GM12872 (cell line): ENCODE measurements at regions not wholly inside any gene's neighbourhood (a gene's known extent, or its start where the extent isn't known, plus 50 kb on each side); places are given as distances from the start of the nearest gene placed in this dataset.

Experiments used
- TF ChIP-seq, protein P1 (sequence below): IDR thresholded peaks from 3 replicates; pipeline ENCODE4 v1.5.1; 2011; ENCODE audit warnings: low read depth, mild to moderate bottlenecking, low read length, moderate library complexity; ENCODE audit not compliant: insufficient read depth

DNA sequence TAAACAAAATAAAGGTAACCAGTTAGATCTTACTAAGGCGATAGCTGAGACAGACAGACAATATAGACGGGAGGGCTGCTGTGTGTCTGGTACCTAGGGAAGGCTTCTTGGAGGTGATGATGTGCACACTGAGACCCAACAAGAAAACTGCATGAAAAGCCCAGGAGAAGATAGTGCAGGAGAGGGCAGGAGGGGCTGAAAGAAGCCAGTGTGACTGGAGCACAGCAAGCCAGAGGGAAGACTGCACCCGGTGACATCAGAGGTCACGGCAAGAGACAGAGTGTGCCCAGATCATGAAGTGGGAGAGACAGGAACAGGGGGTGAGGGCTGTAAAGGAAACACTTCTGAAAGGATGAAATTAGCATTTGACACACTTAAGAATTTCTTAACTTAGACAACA lies 266.3 kb downstream of the BRD1 start:
- TF ChIP-seq, protein P1, sequence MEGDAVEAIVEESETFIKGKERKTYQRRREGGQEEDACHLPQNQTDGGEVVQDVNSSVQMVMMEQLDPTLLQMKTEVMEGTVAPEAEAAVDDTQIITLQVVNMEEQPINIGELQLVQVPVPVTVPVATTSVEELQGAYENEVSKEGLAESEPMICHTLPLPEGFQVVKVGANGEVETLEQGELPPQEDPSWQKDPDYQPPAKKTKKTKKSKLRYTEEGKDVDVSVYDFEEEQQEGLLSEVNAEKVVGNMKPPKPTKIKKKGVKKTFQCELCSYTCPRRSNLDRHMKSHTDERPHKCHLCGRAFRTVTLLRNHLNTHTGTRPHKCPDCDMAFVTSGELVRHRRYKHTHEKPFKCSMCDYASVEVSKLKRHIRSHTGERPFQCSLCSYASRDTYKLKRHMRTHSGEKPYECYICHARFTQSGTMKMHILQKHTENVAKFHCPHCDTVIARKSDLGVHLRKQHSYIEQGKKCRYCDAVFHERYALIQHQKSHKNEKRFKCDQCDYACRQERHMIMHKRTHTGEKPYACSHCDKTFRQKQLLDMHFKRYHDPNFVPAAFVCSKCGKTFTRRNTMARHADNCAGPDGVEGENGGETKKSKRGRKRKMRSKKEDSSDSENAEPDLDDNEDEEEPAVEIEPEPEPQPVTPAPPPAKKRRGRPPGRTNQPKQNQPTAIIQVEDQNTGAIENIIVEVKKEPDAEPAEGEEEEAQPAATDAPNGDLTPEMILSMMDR = no peak

GRCh38 chr22:49555526-49555925 lies 272.1 kb downstream of the BRD1 start:
- TF ChIP-seq, protein P1 = no peak

DNA sequence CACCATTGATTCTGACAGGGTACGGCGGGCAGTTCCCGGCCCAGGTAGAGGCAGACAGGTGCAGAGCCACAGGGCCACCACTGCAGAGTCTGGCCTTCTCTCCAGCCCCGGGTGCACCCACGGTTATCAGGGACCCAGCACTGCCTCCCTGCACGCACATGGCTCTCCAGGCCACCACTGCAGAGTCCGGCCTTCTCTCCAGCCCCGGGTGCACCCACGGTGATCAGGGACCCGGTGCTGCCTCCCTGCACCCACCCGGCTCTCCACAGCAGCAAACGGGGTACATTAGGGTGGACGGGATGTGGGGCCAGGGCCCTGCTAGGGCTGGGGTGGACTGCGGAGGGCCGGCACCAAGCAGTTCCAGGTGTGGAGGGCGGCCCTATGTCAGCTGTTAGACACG lies 272.9 kb downstream of the BRD1 start:
- TF ChIP-seq, protein P1 = no peak

DNA sequence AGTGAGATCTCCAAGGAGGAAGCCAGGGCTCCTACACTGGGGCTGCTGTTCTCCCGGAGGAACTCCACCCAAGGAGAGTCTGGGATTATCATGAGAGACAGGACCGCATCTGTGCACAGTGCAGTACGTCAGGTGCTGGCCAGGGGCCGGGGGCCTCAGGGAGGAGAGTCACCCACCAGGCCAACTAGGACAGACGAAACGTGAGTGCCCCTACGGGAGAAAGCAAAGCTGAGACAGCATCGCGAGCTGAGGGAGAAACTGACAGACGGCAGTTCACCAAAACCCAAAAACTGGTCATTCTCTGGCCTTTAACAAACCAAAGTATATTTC lies 273.4 kb downstream of the BRD1 start:
- TF ChIP-seq, protein P1 = no peak

- TF ChIP-seq, protein P1 = no peak
These were observed 274.0 kb downstream of the BRD1 start for GRCh38 chr22:49553518-49554295.

GRCh38 chr22:49553076-49553475 lies 274.6 kb downstream of the BRD1 start:
- TF ChIP-seq, protein P1 = no peak

DNA sequence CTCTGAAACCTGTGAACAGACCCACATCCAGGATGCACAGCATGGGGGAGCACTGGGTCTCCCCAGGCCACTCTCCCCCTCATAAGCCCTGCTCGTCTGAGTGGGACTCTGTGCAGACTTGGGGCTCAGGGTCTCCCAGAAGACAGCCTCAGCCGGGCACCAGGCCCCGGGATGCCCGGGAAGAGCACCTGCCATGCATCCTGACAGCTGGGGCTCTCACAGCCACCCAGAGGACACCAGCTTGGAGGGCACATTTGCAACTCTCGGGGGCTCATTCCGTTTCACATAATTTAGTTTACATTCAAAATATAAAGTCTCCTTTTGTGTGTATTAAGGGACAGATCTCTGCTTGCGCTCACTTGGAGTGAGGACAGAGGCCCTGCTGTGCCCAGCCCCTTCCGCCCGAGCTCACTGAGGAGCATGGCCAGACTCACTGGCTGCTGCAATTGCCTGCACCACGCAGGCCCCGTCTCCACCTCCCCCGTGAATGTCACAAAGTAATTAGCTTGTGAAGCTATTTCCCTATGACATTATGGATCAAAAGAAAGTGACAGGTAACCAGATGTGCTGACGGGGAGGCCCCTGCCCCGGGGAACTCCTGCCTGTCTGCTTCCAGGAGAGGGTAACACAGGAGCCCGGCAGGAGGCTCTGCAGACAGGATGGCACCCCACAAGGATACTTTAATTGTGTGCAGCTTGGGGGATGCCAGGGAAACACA lies 275.6 kb downstream of the BRD1 start:
- TF ChIP-seq, protein P1 = no peak
